ENCODE measurements at regions not wholly inside any gene's neighbourhood (a gene's known extent, or its start where the extent isn't known, plus 50 kb on each side); places are given as distances from the start of the nearest gene placed in this dataset.
"Not testable (repeated sequence)": the region's sequence is repeated elsewhere in the genome, so short reads cannot be mapped to it uniquely, and the experiment has no call there.

- DNase-seq (ENCODE audit: insufficient read length, low spot score) (no peak), FAIRE-seq (no peak)
- no peak for TF ChIP-seq POLR2A (IDR thresholded peaks at IDR 0.05; ENCODE audit: low read depth, low read length)
Observed at GRCh38 chr1:101366513-101367215, 129.8 kb downstream of the S1PR1 start.

- FAIRE-seq, result no peak
- DNase-seq (ENCODE audit: insufficient read length, low spot score), result no peak
- TF ChIP-seq POLR2A (IDR thresholded peaks at IDR 0.05; ENCODE audit: low read depth, low read length), result no peak
Observed at GRCh38 chr1:101367630-101368029, 130.8 kb downstream of the S1PR1 start.

- no peak for FAIRE-seq
- no peak for DNase-seq (ENCODE audit: insufficient read length, low spot score)
- TF ChIP-seq POLR2A (IDR thresholded peaks at IDR 0.05; ENCODE audit: low read depth, low read length), result no peak
Observed at GRCh38 chr1:101370488-101370887, 133.7 kb downstream of the S1PR1 start.

GRCh38 chr1:101371259-101371658 lies 134.4 kb downstream of the S1PR1 start:
- FAIRE-seq (peak; percentile 91), DNase-seq (ENCODE audit: insufficient read length, low spot score) (peak; percentile 30)
- no peak for TF ChIP-seq POLR2A (IDR thresholded peaks at IDR 0.05; ENCODE audit: low read depth, low read length)

- no peak for TF ChIP-seq POLR2A (IDR thresholded peaks at IDR 0.05; ENCODE audit: low read depth, low read length)
- FAIRE-seq, result no peak
- no peak for DNase-seq (ENCODE audit: insufficient read length, low spot score)
Observed at GRCh38 chr1:101373570-101373969, 136.8 kb downstream of the S1PR1 start.

- FAIRE-seq; DNase-seq (ENCODE audit: insufficient read length, low spot score): not testable (repeated sequence)
Observed at GRCh38 chr1:101375448-101375847, 138.6 kb downstream of the S1PR1 start.

- DNase-seq (ENCODE audit: insufficient read length, low spot score) (no peak), FAIRE-seq (no peak)
- TF ChIP-seq POLR2A (IDR thresholded peaks at IDR 0.05; ENCODE audit: low read depth, low read length), result no peak
Observed at GRCh38 chr1:101376121-101377083, 139.6 kb downstream of the S1PR1 start.

GRCh38 chr1:101377084-101377835 lies 140.4 kb downstream of the S1PR1 start:
- DNase-seq (ENCODE audit: insufficient read length, low spot score), result no peak
- no peak for FAIRE-seq
- no peak for TF ChIP-seq POLR2A (IDR thresholded peaks at IDR 0.05; ENCODE audit: low read depth, low read length)

GRCh38 chr1:101379037-101379436 lies 142.2 kb downstream of the S1PR1 start:
- no peak for FAIRE-seq

GRCh38 chr1:101379950-101380349 lies 143.1 kb downstream of the S1PR1 start:
- FAIRE-seq (no peak), DNase-seq (ENCODE audit: insufficient read length, low spot score) (no peak)
- TF ChIP-seq POLR2A (IDR thresholded peaks at IDR 0.05; ENCODE audit: low read depth, low read length), result no peak

More at GRCh38 chr1:101379037-101379436, 142.2 kb downstream of the S1PR1 start:
- TF ChIP-seq POLR2A (IDR thresholded peaks at IDR 0.05; ENCODE audit: low read depth, low read length), result no peak
- DNase-seq (ENCODE audit: insufficient read length, low spot score), result no peak

GRCh38 chr1:101382135-101382534 lies 145.3 kb downstream of the S1PR1 start:
- DNase-seq (ENCODE audit: insufficient read length, low spot score) (no peak), FAIRE-seq (no peak)
- TF ChIP-seq POLR2A (IDR thresholded peaks at IDR 0.05; ENCODE audit: low read depth, low read length), result no peak

GRCh38 chr1:101388904-101389546 lies 152.2 kb downstream of the S1PR1 start:
- no peak for TF ChIP-seq POLR2A (IDR thresholded peaks at IDR 0.05; ENCODE audit: low read depth, low read length)
- no peak for DNase-seq (ENCODE audit: insufficient read length, low spot score)
- no peak for FAIRE-seq

- no peak for TF ChIP-seq POLR2A (IDR thresholded peaks at IDR 0.05; ENCODE audit: low read depth, low read length)
- FAIRE-seq (no peak), DNase-seq (ENCODE audit: insufficient read length, low spot score) (no peak)
Observed at GRCh38 chr1:101389547-101389929, 152.7 kb downstream of the S1PR1 start.

Measured in H54 (cell line).